GM11168 (cell line): ENCODE measurements at regions not wholly inside any gene's neighbourhood (a gene's known extent, or its start where the extent isn't known, plus 50 kb on each side); places are given as distances from the start of the nearest gene placed in this dataset.

Source experiments
- in situ Hi-C: fragments of 300-500 bp; cut with MboI; formaldehyde crosslinking; loops from one replicate; pipeline ENCODE4 v1.12.0; 2022; ENCODE audit warnings: low sequenced_read_pairs; ENCODE audit not compliant: unreplicated experiment

GRCh38 chr15:62834686-62835329, 207.7 kb upstream of the TPM1 start:
- in situ Hi-C loops: no loop called here

DNA sequence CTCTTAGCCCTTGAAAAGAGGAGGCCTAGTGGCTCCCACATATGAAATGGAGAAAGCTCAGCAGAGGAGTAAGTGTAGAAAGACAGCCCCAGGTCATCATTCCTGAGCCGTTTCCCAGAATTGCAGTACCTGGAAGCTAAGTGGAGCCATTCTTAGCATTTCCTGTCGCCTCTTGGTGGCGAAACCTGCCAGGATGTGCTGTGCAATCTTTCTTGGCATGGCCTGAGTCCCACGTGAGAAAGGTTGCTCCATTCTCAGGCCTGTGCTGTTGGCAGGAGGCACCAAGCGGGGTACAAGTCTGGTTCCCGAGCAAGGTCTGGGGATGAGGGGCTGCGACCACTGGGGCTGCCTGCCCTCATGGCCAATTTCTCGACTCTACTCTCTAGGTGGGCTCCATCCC, 207.2 kb upstream of the TPM1 start:
- in situ Hi-C loops: no loop called here

DNA sequence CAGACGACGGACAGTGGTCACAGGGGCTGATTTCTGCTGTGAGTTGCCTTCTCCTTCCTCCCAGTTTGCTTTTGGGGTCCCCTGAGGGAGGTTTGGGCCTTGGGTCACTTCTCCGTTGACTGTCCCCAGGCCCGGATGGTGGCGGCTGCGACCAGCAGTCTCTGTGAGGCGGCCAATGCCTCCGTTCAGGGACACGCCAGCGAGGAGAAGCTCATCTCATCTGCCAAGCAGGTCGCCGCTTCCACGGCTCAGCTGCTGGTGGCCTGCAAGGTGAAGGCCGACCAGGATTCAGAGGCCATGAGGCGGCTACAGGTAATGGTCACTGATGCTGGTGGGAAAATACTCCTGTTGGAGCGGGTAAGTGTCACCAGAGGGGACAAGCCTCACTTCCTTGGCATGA, 206.8 kb upstream of the TPM1 start:
- in situ Hi-C loops: no loop called here

GRCh38 chr15:62840526-62841268, 201.8 kb upstream of the TPM1 start:
- in situ Hi-C loops: no loop called here

- in situ Hi-C loops: no loop called here
These were observed 201.3 kb upstream of the TPM1 start for GRCh38 chr15:62841269-62841628.

- in situ Hi-C loops: no loop called here
These were observed 200.5 kb upstream of the TPM1 start for GRCh38 chr15:62841891-62842559.

DNA sequence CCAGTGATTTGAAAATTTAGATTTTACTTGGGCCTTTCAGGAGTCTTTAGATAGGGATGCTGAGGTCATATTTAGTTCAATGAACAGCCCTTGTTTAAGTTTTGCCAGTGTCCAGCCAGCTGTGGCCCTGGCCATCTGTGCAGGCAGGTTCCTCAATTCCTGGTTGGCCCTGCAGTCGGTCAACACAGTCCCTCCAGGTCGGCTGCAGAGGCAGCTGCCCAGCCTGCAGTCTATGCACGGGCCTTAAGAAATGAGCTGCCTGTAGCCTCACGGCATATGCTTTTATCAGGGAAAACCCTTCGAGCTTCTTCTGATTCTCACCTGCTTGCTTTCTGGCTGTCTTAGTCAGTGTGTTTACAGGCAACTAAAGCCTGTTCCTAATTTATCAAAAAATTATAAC, 199.2 kb upstream of the TPM1 start:
- in situ Hi-C loops: no loop called here

- in situ Hi-C loops: no loop called here
These were observed 197.8 kb upstream of the TPM1 start for GRCh38 chr15:62844564-62845240.

GRCh38 chr15:62845241-62846126, 197.1 kb upstream of the TPM1 start:
- in situ Hi-C loops: no loop called here

DNA sequence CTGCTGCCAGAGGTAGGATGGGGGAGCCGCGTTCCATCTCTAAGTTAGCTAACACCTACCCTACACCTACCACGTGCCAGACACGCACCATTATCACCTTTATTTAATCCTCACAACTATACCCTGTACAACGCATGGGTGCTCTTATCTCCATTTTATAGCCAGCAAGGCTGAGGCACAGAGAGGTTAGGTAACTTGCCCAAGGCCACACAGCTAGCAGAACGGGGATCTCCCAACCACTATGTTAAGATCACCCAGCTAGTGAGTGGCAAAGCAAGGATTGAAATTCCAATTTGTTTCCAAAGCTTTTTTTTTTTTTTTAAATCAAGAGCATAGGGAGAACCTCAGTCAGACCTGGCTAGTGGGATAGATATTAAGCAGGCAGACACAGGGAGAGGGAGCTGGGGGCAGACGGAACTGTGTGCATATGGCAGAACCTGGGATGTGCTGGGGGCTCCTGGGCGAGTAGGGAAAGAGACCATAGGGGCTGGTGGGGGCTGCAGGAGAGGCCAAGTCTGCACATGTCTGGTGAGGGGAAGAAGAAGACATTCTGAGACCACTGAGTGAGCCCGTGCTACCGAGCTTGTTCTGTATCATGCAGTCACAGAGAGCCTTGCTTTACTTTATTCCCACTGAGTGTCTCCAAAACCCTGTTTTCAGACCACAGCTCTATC, 196.3 kb upstream of the TPM1 start:
- in situ Hi-C loops: no loop called here

DNA sequence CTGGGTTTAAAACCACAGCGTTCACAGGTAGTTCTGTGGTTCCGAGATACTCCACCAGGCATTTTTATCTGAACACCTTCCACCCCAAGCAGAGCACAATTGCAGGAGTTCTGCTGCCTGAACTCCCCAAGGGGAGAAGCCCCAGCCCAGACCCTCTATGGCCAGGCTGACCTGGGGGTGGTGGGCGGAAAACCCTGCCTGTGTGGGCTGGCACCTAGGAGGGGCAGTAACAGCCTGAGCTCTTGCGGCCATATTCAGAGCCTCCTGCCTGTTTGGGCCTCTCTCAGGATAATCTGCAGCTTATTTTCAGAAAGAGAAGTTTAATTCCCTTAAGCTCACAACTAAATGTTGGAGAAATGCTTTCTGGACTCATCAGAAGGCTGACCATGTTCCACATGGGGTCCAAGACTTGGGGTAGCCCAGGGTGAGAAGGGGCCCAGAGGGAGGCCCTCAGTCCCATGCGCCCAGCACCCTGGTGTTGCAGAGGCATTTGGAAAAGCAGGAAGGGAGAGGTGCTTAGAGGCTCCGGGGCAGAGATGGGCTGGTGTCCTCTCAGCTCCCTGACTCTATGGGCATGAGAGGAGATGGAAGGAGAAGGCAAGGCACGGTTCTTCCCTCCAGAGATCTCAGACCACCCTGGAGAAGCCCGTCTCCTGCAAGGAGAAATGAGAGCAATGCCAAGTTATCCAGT, 195.6 kb upstream of the TPM1 start:
- in situ Hi-C loops: no loop called here

GRCh38 chr15:62847900-62848489, 194.6 kb upstream of the TPM1 start:
- in situ Hi-C loops: no loop called here

DNA sequence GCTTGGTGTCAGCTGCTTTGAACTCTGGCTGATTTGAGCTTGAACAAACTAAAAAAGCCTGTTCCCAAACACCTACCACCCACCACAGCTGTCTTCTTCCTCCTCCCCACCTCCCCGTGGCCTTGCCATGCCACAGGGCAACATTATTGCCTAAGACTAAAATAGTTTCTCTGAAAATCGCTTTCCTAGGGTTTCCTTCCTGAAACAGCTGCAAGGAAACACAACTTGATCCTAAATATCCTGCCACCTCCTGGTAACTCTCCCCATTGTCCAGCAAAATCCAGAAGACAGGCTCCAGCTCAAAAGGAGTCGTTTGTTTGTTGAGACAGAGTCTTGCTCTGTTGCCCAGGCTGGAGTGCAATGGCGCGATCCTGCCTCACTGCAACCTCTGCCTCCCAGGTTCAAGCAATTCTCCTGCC, 193.9 kb upstream of the TPM1 start:
- in situ Hi-C loops: no loop called here

DNA sequence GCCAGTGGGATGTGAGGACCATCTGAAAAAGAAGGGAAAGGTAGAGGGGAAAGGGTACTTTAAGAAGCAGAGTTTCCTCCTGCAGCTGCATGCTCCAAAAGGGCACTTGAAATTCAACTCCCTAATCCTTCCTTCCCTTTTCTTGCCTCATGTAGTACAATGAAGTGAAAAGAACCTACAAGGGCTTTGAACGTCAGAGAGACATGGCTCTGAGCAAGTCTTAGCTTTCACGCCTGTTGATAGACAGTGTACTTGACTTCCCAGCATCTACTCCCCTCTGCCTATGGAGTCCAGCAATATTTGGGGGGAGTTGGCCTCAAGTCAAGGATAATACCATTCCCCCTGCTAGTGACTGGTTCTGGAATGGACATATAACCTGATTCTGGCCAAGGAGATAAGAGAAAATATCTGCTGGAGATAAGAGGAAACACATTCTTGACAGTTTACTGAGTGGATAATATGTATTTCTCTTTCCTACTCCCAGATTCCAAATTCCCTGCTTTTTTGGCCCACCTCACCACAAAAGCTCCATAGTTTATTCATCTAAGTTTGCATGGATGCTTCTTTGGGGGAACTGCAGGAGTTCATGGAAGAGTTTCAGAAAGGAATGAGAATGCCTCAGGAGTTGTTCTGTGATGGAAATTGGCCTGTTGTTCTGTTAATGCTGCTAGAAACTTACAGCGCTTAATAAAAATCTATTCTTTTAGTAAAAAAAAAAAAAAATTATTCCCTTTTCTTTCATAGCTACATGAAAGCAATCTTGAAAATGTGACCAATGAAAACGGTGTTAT, 193.0 kb upstream of the TPM1 start:
- in situ Hi-C loops: no loop called here

DNA sequence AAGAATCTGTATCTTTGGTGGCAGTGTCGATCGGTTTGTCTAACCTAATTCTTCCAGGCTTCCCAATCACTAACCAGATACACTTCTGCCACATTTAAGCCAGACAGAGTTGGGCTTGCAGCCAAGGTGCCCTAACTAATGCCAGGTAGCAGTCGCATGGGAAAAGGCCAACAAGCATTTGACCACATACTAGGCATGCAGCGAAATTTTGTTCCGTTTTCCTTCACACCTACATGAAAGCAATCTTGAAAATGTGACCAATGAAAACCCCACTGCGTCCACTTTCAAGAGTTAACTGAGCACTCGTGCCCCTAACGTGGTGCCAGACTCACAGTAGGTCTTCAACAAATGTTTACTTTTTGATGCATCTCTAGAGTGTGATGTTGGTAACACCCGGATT, 192.2 kb upstream of the TPM1 start:
- in situ Hi-C loops: no loop called here

- in situ Hi-C loops: no loop called here
These were observed 191.7 kb upstream of the TPM1 start for GRCh38 chr15:62850791-62851291.

- in situ Hi-C loops: no loop called here
These were observed 189.3 kb upstream of the TPM1 start for GRCh38 chr15:62853114-62853840.
